ENCODE measurements at regions not wholly inside any gene's neighbourhood (a gene's known extent, or its start where the extent isn't known, plus 50 kb on each side); places are given as distances from the start of the nearest gene placed in this dataset.

- no peak for DNase-seq
Measured at GRCh38 chr2:41736105-41736567, 311.7 kb upstream of the PKDCC start.

- no peak for DNase-seq
Measured at GRCh38 chr2:41736586-41736985, 311.2 kb upstream of the PKDCC start.

- no peak for DNase-seq
Measured at GRCh38 chr2:41737888-41738287, 309.9 kb upstream of the PKDCC start.

DNA sequence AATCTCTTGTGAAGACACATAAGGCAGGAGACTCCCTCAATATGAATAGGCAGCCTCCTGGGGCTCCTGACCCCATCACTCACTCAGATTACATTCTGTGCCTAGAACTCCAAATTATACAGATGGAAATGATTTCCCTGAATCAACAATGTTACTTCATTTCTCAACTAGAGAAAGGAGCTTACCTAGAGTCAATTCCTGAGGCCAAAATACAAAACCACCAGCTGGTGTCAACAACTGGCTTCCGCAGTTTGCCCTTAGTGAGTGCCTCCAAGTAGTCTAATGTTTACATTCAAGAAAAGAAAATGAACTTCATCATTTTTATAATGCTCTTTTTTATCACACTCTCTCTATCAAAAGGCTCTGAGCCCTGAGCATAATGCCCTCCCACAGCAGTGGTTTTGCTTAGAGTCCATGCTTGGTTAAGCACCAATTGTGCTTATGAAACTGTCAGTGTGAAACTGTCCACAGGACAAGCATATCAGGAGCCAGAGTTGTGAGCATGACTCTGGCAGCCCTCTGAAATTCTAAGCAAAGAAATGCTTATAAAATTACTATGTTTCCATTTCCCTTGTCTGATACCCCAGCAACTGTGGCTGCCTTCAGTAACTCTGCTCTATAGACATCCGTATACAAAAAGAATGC lies 305.7 kb upstream of the PKDCC start:
- DNase-seq: peak in 2 of 3 experiments; percentile 21 to 60

- DNase-seq: no peak
Measured at GRCh38 chr2:41743324-41743723, 304.5 kb upstream of the PKDCC start.

GRCh38 chr2:41750829-41751228 lies 297.0 kb upstream of the PKDCC start:
- DNase-seq: no peak

- no peak for DNase-seq
Measured at GRCh38 chr2:41759880-41760279, 287.9 kb upstream of the PKDCC start.

DNA sequence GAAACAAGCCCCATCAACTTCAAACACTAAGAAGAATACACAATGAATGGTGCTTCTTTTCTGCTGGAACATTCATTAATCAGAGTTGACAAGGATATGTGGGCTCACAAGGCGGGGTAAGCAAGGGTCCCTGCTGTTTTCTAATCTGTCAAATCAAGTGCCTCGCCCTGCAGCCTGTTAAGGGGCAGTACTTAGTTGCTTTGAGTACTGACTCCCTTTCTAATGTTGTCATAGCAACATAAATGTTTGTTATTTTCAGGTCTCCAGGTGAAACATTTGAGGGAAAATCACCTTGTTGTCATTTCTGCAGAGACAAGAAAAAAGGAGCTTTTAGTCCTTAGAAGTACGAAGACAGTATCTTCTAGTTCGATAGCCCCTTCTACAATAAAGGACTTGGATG lies 284.7 kb upstream of the PKDCC start:
- peak; percentile 26 to 92 (median 82) for DNase-seq

DNA sequence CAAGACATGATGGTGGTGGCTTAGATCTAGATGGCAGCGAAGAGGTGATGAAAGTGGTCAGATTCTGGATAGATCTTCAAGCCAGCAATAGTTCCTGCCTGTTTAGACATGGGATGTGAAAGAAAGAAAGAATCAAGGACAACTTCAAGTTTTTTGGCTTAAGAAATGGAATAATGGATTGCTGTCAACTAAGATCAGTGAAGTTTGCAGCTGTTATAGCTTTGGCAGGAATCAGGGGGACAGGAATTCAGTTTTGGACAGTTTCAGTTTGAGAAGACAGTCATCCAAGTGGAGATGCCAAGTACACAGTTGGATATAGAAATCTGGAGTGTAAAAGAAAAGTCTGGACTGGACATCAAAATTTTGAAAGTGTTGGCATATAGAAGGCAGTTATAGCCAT lies 283.7 kb upstream of the PKDCC start:
- no peak for DNase-seq

DNA sequence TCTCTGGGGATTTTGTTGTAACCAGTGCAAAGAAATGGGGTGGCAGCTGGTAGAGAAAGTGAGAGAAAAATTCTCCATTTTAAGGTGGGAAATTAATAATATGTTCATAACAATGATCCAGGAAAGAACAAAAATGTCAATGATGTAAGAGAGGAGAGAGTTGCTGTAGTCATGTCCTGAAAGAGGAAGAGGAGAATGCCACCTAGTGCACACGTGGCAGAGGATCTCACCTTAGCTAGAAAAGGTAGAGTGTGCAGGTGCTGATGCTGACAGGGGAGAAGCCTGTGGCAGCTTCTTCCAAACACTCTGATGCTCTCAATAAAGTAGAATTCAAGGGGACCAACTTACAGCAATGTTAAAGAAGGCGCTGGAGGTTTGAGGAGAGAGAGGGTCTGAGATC lies 282.9 kb upstream of the PKDCC start:
- peak in 1 of 3 experiments; percentile 68 for DNase-seq

- DNase-seq: peak in 1 of 3 experiments; percentile 58
Measured at GRCh38 chr2:41768310-41768709, 279.5 kb upstream of the PKDCC start.

- DNase-seq: no peak
Measured at GRCh38 chr2:41771710-41772109, 276.1 kb upstream of the PKDCC start.

GRCh38 chr2:41772697-41773096 lies 275.1 kb upstream of the PKDCC start:
- DNase-seq: no peak

DNA sequence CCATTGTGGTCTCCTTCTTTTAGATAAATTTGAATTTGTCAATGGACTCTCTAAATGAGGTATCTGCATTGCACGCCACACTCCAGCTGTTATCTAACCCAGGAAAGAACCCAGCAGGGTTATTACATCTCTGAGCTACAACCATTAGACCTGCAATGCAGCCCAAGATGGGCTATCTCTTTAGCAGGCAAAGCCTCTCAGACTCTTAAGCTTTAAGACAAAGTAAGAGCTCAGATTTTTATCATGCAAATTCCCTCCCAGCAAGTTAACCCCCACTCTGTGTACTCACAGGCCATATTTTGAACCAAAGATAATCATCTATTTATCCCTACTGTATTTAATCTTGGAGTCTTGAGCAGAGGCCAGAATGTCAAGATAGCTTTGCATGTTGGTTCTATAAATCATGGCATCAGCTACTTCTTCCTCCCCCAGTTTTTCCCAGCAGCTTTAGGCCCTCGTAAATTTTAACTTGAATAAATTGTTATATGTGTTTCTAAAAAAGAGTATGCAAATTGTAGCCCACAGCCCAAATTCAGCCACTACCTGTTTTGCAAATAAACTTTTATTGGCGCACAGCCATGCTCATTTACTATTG lies 273.7 kb upstream of the PKDCC start:
- DNase-seq: no peak

GRCh38 chr2:41775366-41776025 lies 272.3 kb upstream of the PKDCC start:
- no peak for DNase-seq

DNA sequence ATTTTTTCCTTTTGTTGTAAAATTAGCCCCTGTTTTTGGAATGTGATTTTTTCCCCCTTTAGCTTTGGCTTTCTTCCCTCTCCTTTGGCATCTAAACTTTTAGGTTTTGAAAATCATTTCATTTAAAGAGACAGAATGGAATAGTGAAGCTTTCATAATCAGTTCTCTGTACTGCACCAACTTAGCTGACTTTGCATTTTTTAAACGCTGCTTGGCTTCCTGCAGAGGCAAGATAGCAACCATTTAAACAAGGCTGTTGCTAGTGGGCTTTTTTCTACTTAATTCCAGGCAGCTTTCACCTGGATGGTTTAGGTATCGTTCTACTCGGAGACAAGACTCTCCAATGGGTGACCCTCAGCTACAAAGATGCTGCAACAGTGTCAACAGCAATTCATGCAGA lies 267.9 kb upstream of the PKDCC start:
- peak in 2 of 3 experiments; percentile 21 to 71 for DNase-seq

- peak; percentile 66 to 85 (median 77) for DNase-seq
Measured at GRCh38 chr2:41782306-41783158, 265.3 kb upstream of the PKDCC start.

DNA sequence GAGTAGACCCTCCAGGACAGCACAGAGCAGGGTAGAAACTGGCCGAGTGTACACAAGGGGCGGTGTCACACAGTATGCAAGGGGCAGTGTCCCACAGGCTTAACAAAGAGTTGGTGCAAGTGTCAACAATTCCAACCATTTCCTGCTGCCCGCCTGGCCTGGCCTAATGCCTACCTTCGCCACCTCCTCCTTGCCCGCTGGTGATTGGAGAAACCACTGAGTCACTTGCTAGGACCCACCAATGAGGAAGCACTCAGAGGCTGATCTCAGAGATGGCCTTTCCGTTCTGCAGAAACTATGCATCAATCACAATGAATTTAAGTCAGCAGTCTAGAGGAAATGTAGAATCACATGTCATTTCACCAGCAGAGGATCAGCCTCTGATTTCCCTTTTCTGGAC lies 263.3 kb upstream of the PKDCC start:
- DNase-seq: no peak

GRCh38 chr2:41785251-41786022 lies 262.4 kb upstream of the PKDCC start:
- no peak for DNase-seq

DNA sequence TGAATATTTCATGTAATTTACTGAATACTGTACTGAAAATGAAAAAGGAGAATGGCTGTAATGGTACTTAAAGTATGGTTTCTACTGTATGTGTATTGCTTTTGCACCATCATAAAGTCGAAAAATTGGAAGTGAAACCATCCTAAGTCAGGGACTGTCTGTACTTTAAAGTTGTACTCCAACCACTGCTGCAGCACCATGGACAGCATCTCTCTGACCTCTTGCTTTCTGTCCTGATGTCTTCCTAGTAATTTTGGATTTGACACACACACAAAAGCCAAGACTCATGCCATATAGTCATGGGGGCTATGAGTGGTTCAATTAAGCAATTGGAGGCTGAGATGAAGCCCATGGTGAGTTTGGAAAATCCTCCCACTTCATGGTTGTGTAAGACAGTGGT lies 256.3 kb upstream of the PKDCC start:
- DNase-seq: no peak

- no peak for DNase-seq
Measured at GRCh38 chr2:41803361-41803760, 244.5 kb upstream of the PKDCC start.

DNA sequence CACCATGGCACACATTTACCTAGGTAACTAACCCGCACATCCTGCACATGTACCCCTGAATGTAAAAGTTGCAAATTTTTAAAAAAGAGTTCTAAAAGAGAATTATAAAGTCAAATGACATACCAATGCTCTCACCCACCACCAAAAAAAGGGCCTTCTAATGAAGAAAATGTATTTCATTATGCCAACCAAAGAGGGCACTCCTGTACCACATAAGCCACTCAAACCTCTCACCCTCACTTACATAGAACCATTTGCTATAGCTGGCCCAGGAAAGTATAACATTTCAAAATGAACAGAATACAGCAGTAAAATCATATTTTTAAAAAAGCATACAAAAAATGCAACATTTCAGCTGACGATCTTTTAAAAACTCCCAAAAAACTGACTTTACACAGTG lies 241.5 kb upstream of the PKDCC start:
- peak in 1 of 3 experiments; percentile 14 for DNase-seq

GRCh38 chr2:41821167-41821566 lies 226.7 kb upstream of the PKDCC start:
- DNase-seq: no peak

Measured in NCI-H1417 (cell line).